ENCODE measurements at regions not wholly inside any gene's neighbourhood (a gene's known extent, or its start where the extent isn't known, plus 50 kb on each side); places are given as distances from the start of the nearest gene placed in this dataset.
"Not testable (repeated sequence)": the region's sequence is repeated elsewhere in the genome, so short reads cannot be mapped to it uniquely, and the experiment has no call there.

GRCh38 chr2:87409601-87410000 lies 338.3 kb upstream of the PLGLB2 start:
- H3K4me1 ChIP-seq; H3K9me3 ChIP-seq; H3K27ac ChIP-seq; DNase-seq; H3K27me3 ChIP-seq; intact Hi-C loops (cut with DNase I; ENCODE audit: low total_unique reads); H3K36me3 ChIP-seq; H3K4me3 ChIP-seq: not testable (repeated sequence)

GRCh38 chr2:87410371-87410770 lies 337.5 kb upstream of the PLGLB2 start:
- H3K9me3 ChIP-seq; H3K36me3 ChIP-seq; H3K27me3 ChIP-seq; DNase-seq; H3K4me3 ChIP-seq; H3K27ac ChIP-seq; intact Hi-C loops (cut with DNase I; ENCODE audit: low total_unique reads); H3K4me1 ChIP-seq: not testable (repeated sequence)

- H3K4me1 ChIP-seq; H3K4me3 ChIP-seq; intact Hi-C loops (cut with DNase I; ENCODE audit: low total_unique reads); H3K9me3 ChIP-seq; H3K36me3 ChIP-seq; H3K27me3 ChIP-seq; H3K27ac ChIP-seq: not testable (repeated sequence)
- DNase-seq = peak in 1 of 2 donors; percentile 57
Measured at GRCh38 chr2:87412036-87412820, 335.7 kb upstream of the PLGLB2 start.

GRCh38 chr2:87414331-87414730 lies 333.6 kb upstream of the PLGLB2 start:
- H3K4me3 ChIP-seq; H3K4me1 ChIP-seq; H3K9me3 ChIP-seq; intact Hi-C loops (cut with DNase I; ENCODE audit: low total_unique reads); H3K36me3 ChIP-seq; H3K27ac ChIP-seq; H3K27me3 ChIP-seq: not testable (repeated sequence)
- DNase-seq = peak in 1 of 2 donors; percentile 41

GRCh38 chr2:87414795-87415570 lies 332.9 kb upstream of the PLGLB2 start:
- DNase-seq = peak in 1 of 2 donors; percentile 61
- H3K4me3 ChIP-seq; H3K27ac ChIP-seq; H3K36me3 ChIP-seq; H3K4me1 ChIP-seq; H3K9me3 ChIP-seq; H3K27me3 ChIP-seq; intact Hi-C loops (cut with DNase I; ENCODE audit: low total_unique reads): not testable (repeated sequence)

- H3K27ac ChIP-seq; H3K27me3 ChIP-seq; intact Hi-C loops (cut with DNase I; ENCODE audit: low total_unique reads); H3K4me1 ChIP-seq; H3K36me3 ChIP-seq; H3K9me3 ChIP-seq; H3K4me3 ChIP-seq: not testable (repeated sequence)
- peak in 1 of 2 donors; percentile 58 for DNase-seq
Measured at GRCh38 chr2:87415586-87416265, 332.2 kb upstream of the PLGLB2 start.

- H3K27me3 ChIP-seq; intact Hi-C loops (cut with DNase I; ENCODE audit: low total_unique reads); H3K4me3 ChIP-seq; H3K9me3 ChIP-seq; H3K27ac ChIP-seq; H3K4me1 ChIP-seq; H3K36me3 ChIP-seq: not testable (repeated sequence)
- peak in 1 of 2 donors; percentile 61 for DNase-seq
Measured at GRCh38 chr2:87416266-87416592, 331.7 kb upstream of the PLGLB2 start.

GRCh38 chr2:87417147-87417546 lies 330.7 kb upstream of the PLGLB2 start:
- intact Hi-C loops (cut with DNase I; ENCODE audit: low total_unique reads) = not testable (repeated sequence)

GRCh38 chr2:87417742-87418567 lies 329.9 kb upstream of the PLGLB2 start:
- intact Hi-C loops (cut with DNase I; ENCODE audit: low total_unique reads); H3K27ac ChIP-seq; H3K4me3 ChIP-seq; H3K9me3 ChIP-seq; H3K4me1 ChIP-seq; H3K36me3 ChIP-seq; H3K27me3 ChIP-seq: not testable (repeated sequence)
- peak in 1 of 2 donors; percentile 68 for DNase-seq

More at GRCh38 chr2:87417147-87417546, 330.7 kb upstream of the PLGLB2 start:
- not testable (repeated sequence) for H3K36me3 ChIP-seq, H3K4me3 ChIP-seq, H3K27me3 ChIP-seq, H3K9me3 ChIP-seq, H3K27ac ChIP-seq, H3K4me1 ChIP-seq
- DNase-seq = peak in 1 of 2 donors; percentile 62

- H3K4me1 ChIP-seq; H3K27ac ChIP-seq; H3K4me3 ChIP-seq; H3K36me3 ChIP-seq; H3K27me3 ChIP-seq; intact Hi-C loops (cut with DNase I; ENCODE audit: low total_unique reads); H3K9me3 ChIP-seq: not testable (repeated sequence)
- DNase-seq = peak in 1 of 2 donors; percentile 77
Measured at GRCh38 chr2:87418823-87419822, 328.8 kb upstream of the PLGLB2 start.

GRCh38 chr2:87419980-87420379 lies 327.9 kb upstream of the PLGLB2 start:
- H3K36me3 ChIP-seq; DNase-seq; H3K27ac ChIP-seq; H3K4me1 ChIP-seq; H3K9me3 ChIP-seq; H3K4me3 ChIP-seq; intact Hi-C loops (cut with DNase I; ENCODE audit: low total_unique reads); H3K27me3 ChIP-seq: not testable (repeated sequence)

- not testable (repeated sequence) for H3K27me3 ChIP-seq, DNase-seq
Measured at GRCh38 chr2:87420954-87421353, 326.9 kb upstream of the PLGLB2 start.

More at GRCh38 chr2:87420954-87421353, 326.9 kb upstream of the PLGLB2 start:
- H3K9me3 ChIP-seq; H3K4me1 ChIP-seq; intact Hi-C loops (cut with DNase I; ENCODE audit: low total_unique reads); H3K4me3 ChIP-seq; H3K27ac ChIP-seq; H3K36me3 ChIP-seq: not testable (repeated sequence)
